Lower leg skin (tissue), 3 donors: ENCODE measurements at regions not wholly inside any gene's neighbourhood (a gene's known extent, or its start where the extent isn't known, plus 50 kb on each side); places are given as distances from the start of the nearest gene placed in this dataset.

Experiments
- CTCF ChIP-seq, 3 donors: fragments of 450-650 bp; IDR thresholded peaks; one replicate each; pipeline ENCODE4 v1.5.1; 2016; ENCODE audit warnings: antibody characterized with exemption in 3 of 3, mild to moderate bottlenecking in 3 of 3, moderate library complexity in 2 of 3
- POLR2A ChIP-seq, 2 donors: fragments of 450-650 bp; IDR thresholded peaks; one replicate each; pipeline ENCODE4 v1.6.1; 2016 to 2017; ENCODE audit warnings: antibody characterized with exemption in 2 of 2, mild to moderate bottlenecking in 1 of 2, moderate library complexity in 1 of 2

- TF ChIP-seq POLR2A (IDR thresholded peaks at IDR 0.05), result no peak
- no peak for TF ChIP-seq CTCF (IDR thresholded peaks at IDR 0.05)
These were observed 83.5 kb upstream of the SKOR2 start for GRCh38 chr18:47334966-47335365.
